ENCODE measurements at regions not wholly inside any gene's neighbourhood (a gene's known extent, or its start where the extent isn't known, plus 50 kb on each side); places are given as distances from the start of the nearest gene placed in this dataset.
"Not testable (repeated sequence)": the region's sequence is repeated elsewhere in the genome, so short reads cannot be mapped to it uniquely, and the experiment has no call there.

DNA sequence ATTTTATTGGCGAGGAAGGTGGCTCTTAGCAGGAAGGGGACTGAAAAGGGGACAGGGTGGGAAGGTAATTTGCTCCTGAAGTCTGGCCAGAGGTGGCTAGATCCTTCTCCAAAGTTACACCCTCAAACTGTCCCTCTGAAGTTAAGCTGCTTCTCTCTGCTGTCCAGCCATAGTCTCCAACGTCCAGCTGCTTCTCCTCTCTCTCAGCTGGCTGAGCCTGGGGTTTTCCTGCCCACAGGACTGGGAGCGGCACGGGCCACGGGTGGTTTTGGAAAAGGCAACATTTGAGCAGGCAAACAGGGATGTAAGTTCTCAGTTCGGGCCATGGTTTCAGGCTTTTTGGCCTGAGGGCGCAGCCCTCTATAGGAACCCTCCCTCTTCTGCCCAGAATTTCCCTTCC is 128.3 kb downstream of the YIPF5 start:
- TF ChIP-seq EZH2 (IDR thresholded peaks at IDR 0.05) = no peak
- no peak for TF ChIP-seq POLR2AphosphoS5 (IDR thresholded peaks at IDR 0.05; ENCODE audit: borderline replicate concordance, low read depth, low read length)
- TF ChIP-seq FOXP2 (optimal IDR thresholded peaks at IDR 0.05; ENCODE audit: control extremely low read depth, extremely low read length, insufficient read depth) = no peak
- no peaks in the 10 kb centered on the region for H3K36me3 ChIP-seq (ENCODE audit: insufficient read depth, low read length)
- H3K9me3 ChIP-seq (ENCODE audit: low read depth, low read length) = no peaks in the 10 kb centered on the region
- no peak for DNase-seq (ENCODE audit: low read depth, low spot score)
- no peak overlapping the region for H3K9ac ChIP-seq (ENCODE audit: insufficient read length)
- no peak overlapping the region for H3K4me3 ChIP-seq
- no peak overlapping the region for H3K27ac ChIP-seq

DNA sequence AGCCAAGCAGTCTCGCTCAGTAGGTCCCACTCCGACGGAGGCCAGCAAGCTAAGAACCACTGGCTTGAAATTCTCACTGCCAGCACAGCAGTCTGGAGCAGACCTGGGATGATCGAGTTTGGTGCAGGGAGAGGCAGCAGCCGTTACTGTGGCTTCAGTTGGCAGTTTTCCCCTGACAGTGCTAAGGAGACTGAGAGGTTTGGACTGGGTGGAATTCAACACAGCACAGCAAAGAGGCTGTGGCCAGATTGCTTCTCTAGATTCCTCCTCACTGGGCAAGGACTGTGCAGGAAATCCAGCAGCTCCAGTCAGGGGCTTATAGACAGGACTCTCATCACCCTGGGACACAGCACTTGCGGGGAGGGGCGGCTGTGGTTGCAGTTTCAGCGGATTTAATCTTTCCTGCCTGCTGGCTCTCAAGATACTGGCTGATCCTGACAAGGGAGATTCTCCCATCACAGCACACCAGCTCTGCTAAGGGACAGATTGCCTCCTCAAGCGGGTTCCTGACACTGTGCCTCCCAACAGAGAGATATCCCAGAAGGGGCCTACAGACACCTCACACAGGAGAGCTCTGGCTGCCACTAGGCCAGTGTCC is 122.1 kb downstream of the YIPF5 start:
- no peak overlapping the region for H3K9ac ChIP-seq (ENCODE audit: insufficient read length)
- no peak for DNase-seq (ENCODE audit: low read depth, low spot score)
- TF ChIP-seq EZH2 (IDR thresholded peaks at IDR 0.05) = no peak
- no peak for TF ChIP-seq POLR2AphosphoS5 (IDR thresholded peaks at IDR 0.05; ENCODE audit: borderline replicate concordance, low read depth, low read length)
- no peak for TF ChIP-seq FOXP2 (optimal IDR thresholded peaks at IDR 0.05; ENCODE audit: control extremely low read depth, extremely low read length, insufficient read depth)
- H3K4me3 ChIP-seq = no peak overlapping the region
- no peaks in the 10 kb centered on the region for H3K36me3 ChIP-seq (ENCODE audit: insufficient read depth, low read length)
- no peaks in the 10 kb centered on the region for H3K9me3 ChIP-seq (ENCODE audit: low read depth, low read length)
- H3K27ac ChIP-seq = no peak overlapping the region

GRCh38 chr5:144055391-144055790 is 115.1 kb downstream of the YIPF5 start:
- not testable (repeated sequence) for H3K36me3 ChIP-seq (ENCODE audit: insufficient read depth, low read length); H3K9ac ChIP-seq (ENCODE audit: insufficient read length); H3K4me3 ChIP-seq; H3K27ac ChIP-seq; H3K9me3 ChIP-seq (ENCODE audit: low read depth, low read length); DNase-seq (ENCODE audit: low read depth, low spot score)

- H3K36me3 ChIP-seq (ENCODE audit: insufficient read depth, low read length); H3K9me3 ChIP-seq (ENCODE audit: low read depth, low read length); H3K9ac ChIP-seq (ENCODE audit: insufficient read length); DNase-seq (ENCODE audit: low read depth, low spot score); H3K4me3 ChIP-seq; H3K27ac ChIP-seq: not testable (repeated sequence)
These were observed 110.4 kb downstream of the YIPF5 start for GRCh38 chr5:144060091-144060490.

- H3K27ac ChIP-seq = no peak overlapping the region
- no peak for TF ChIP-seq FOXP2 (optimal IDR thresholded peaks at IDR 0.05; ENCODE audit: control extremely low read depth, extremely low read length, insufficient read depth)
- no peak for TF ChIP-seq EZH2 (IDR thresholded peaks at IDR 0.05)
- no peak for TF ChIP-seq POLR2AphosphoS5 (IDR thresholded peaks at IDR 0.05; ENCODE audit: borderline replicate concordance, low read depth, low read length)
- H3K4me3 ChIP-seq = no peak overlapping the region
- no peaks in the 10 kb centered on the region for H3K9me3 ChIP-seq (ENCODE audit: low read depth, low read length)
- DNase-seq (ENCODE audit: low read depth, low spot score) = no peak
- H3K9ac ChIP-seq (ENCODE audit: insufficient read length) = no peak overlapping the region
- H3K36me3 ChIP-seq (ENCODE audit: insufficient read depth, low read length) = no peaks in the 10 kb centered on the region
These were observed 109.9 kb downstream of the YIPF5 start for GRCh38 chr5:144060598-144060997.

GRCh38 chr5:144065786-144066185 is 104.7 kb downstream of the YIPF5 start:
- Histone ChIP-seq H3K4me3 (no peak overlapping the region), H3K36me3 (ENCODE audit: insufficient read depth, low read length) (no peaks in the 10 kb centered on the region), H3K9ac (ENCODE audit: insufficient read length) (no peak overlapping the region), H3K9me3 (ENCODE audit: low read depth, low read length) (no peaks in the 10 kb centered on the region), H3K27ac (no peak overlapping the region)
- no peak for DNase-seq (ENCODE audit: low read depth, low spot score)
- TF ChIP-seq EZH2 (IDR thresholded peaks at IDR 0.05) (no peak), POLR2AphosphoS5 (IDR thresholded peaks at IDR 0.05; ENCODE audit: borderline replicate concordance, low read depth, low read length) (no peak), FOXP2 (optimal IDR thresholded peaks at IDR 0.05; ENCODE audit: control extremely low read depth, extremely low read length, insufficient read depth) (no peak)

- no peak for DNase-seq (ENCODE audit: low read depth, low spot score)
- Histone ChIP-seq H3K4me3 (no peak overlapping the region), H3K27ac (no peak overlapping the region), H3K36me3 (ENCODE audit: insufficient read depth, low read length) (no peaks in the 10 kb centered on the region), H3K9me3 (ENCODE audit: low read depth, low read length) (no peaks in the 10 kb centered on the region), H3K9ac (ENCODE audit: insufficient read length) (no peak overlapping the region)
- no peak for TF ChIP-seq FOXP2 (optimal IDR thresholded peaks at IDR 0.05; ENCODE audit: control extremely low read depth, extremely low read length, insufficient read depth)
- no peak for TF ChIP-seq EZH2 (IDR thresholded peaks at IDR 0.05)
- TF ChIP-seq POLR2AphosphoS5 (IDR thresholded peaks at IDR 0.05; ENCODE audit: borderline replicate concordance, low read depth, low read length) = no peak
These were observed 97.9 kb downstream of the YIPF5 start for GRCh38 chr5:144072518-144072927.

DNA sequence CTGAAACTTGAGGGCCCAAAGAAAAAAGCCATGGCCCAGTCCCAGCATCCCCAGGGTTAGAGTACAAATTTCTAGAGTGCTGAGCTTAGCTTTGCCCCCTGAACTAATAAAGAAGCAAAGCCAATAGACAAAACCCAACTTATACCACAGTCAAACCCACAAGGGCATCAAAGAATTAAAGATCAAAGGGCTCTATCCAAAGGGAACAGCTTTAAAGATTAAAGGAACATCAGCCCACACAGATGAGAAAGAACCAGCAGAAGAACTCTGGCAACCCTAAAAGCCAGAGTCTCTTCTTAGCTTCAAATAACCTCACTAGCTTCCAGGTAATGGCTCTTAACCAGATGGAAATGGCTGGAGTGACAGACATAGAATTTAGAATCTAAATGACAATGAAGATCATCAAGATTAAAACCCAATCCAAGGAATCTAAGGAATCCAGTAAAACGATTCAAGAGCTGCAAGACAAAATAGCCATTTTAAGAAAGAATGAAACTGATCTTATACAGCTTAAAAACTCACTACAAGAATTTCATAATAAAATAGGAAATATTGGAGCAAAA is 93.9 kb downstream of the YIPF5 start:
- Histone ChIP-seq H3K27ac (no peak overlapping the region), H3K4me3 (no peak overlapping the region), H3K9me3 (ENCODE audit: low read depth, low read length) (no peaks in the 10 kb centered on the region), H3K9ac (ENCODE audit: insufficient read length) (no peak overlapping the region), H3K36me3 (ENCODE audit: insufficient read depth, low read length) (no peaks in the 10 kb centered on the region)
- no peak for TF ChIP-seq FOXP2 (optimal IDR thresholded peaks at IDR 0.05; ENCODE audit: control extremely low read depth, extremely low read length, insufficient read depth)
- TF ChIP-seq POLR2AphosphoS5 (IDR thresholded peaks at IDR 0.05; ENCODE audit: borderline replicate concordance, low read depth, low read length) = no peak
- DNase-seq (ENCODE audit: low read depth, low spot score) = no peak

GRCh38 chr5:144083185-144083584 is 87.3 kb downstream of the YIPF5 start:
- Histone ChIP-seq H3K9me3 (ENCODE audit: low read depth, low read length) (no peaks in the 10 kb centered on the region), H3K36me3 (ENCODE audit: insufficient read depth, low read length) (no peaks in the 10 kb centered on the region), H3K4me3 (no peak overlapping the region), H3K9ac (ENCODE audit: insufficient read length) (no peak overlapping the region), H3K27ac (no peak overlapping the region)
- no peak for TF ChIP-seq FOXP2 (optimal IDR thresholded peaks at IDR 0.05; ENCODE audit: control extremely low read depth, extremely low read length, insufficient read depth)
- TF ChIP-seq POLR2AphosphoS5 (IDR thresholded peaks at IDR 0.05; ENCODE audit: borderline replicate concordance, low read depth, low read length) = no peak
- no peak for TF ChIP-seq EZH2 (IDR thresholded peaks at IDR 0.05)
- DNase-seq (ENCODE audit: low read depth, low spot score) = no peak
